ENCODE measurements at regions not wholly inside any gene's neighbourhood (a gene's known extent, or its start where the extent isn't known, plus 50 kb on each side); places are given as distances from the start of the nearest gene placed in this dataset.
"Not testable (repeated sequence)": the region's sequence is repeated elsewhere in the genome, so short reads cannot be mapped to it uniquely, and the experiment has no call there.

DNA sequence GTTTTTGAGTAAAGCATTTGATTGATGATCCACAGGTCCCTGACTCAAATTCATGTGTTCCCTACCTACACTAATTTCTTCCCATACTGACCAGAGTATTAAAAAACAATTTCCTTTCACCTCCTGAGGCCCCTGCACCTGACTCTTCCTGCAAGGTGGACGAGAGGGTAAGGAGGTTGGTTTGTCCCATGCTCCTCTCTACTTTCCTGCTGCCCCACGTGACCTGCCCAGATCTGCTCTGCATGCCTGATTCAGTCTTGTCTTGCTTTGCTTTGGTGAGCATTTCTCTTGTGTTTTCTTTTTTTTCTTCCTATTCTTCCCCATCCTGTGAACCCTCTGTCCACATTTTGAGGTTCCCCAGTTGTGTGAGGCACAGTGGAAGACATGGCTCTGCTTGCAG, 107.8 kb downstream of the ZNF467 start:
- TF ChIP-seq EZH2 (optimal IDR thresholded peaks at IDR 0.05; ENCODE audit: low read depth, low read length); EZH2phosphoT487 (IDR thresholded peaks at IDR 0.05; ENCODE audit: low read length): not testable (repeated sequence)
- TF ChIP-seq, protein P1, sequence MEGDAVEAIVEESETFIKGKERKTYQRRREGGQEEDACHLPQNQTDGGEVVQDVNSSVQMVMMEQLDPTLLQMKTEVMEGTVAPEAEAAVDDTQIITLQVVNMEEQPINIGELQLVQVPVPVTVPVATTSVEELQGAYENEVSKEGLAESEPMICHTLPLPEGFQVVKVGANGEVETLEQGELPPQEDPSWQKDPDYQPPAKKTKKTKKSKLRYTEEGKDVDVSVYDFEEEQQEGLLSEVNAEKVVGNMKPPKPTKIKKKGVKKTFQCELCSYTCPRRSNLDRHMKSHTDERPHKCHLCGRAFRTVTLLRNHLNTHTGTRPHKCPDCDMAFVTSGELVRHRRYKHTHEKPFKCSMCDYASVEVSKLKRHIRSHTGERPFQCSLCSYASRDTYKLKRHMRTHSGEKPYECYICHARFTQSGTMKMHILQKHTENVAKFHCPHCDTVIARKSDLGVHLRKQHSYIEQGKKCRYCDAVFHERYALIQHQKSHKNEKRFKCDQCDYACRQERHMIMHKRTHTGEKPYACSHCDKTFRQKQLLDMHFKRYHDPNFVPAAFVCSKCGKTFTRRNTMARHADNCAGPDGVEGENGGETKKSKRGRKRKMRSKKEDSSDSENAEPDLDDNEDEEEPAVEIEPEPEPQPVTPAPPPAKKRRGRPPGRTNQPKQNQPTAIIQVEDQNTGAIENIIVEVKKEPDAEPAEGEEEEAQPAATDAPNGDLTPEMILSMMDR (IDR thresholded peaks at IDR 0.05; ENCODE audit: low read length): not testable (repeated sequence)
